Central memory CD8-positive, alpha-beta T cell (primary cell): ENCODE measurements at regions not wholly inside any gene's neighbourhood (a gene's known extent, or its start where the extent isn't known, plus 50 kb on each side); places are given as distances from the start of the nearest gene placed in this dataset.

Experiments
- ATAC-seq: fragments of 150-1000 bp; cut with Tn5 transposase; replicated peaks from 2 replicates; pipeline ENCODE4 v1.10.0; 2022; ENCODE audit warnings: mild to moderate bottlenecking, moderate FRiP score, moderate number of reproducible peaks; ENCODE audit not compliant: poor library complexity, severe bottlenecking; ENCODE audit errors: extremely low read depth
- DNase-seq, 2 donors: peaks; one replicate each; pipeline ENCODE4 v3.0.0; 2021; ENCODE audit warnings: low spot score in 2 of 2
- H3K27ac Mint-ChIP-seq: one replicate; pipeline ENCODE4 v1.8.0; 2022; ENCODE audit warnings: low read depth, mild to moderate bottlenecking, moderate library complexity, mixed read lengths
- H3K27me3 Mint-ChIP-seq: one replicate; pipeline ENCODE4 v1.8.0; 2022; ENCODE audit warnings: mixed read lengths
- H3K36me3 Mint-ChIP-seq: one replicate; pipeline ENCODE4 v1.8.0; 2022; ENCODE audit warnings: mild to moderate bottlenecking, moderate library complexity, mixed read lengths; ENCODE audit not compliant: insufficient read depth
- H3K4me1 Mint-ChIP-seq: one replicate; pipeline ENCODE4 v1.8.0; 2022; ENCODE audit warnings: mixed read lengths
- H3K4me3 Mint-ChIP-seq: one replicate; pipeline ENCODE4 v1.8.0; 2022; ENCODE audit warnings: mild to moderate bottlenecking, moderate library complexity, mixed read lengths
- H3K9me3 Mint-ChIP-seq: one replicate; pipeline ENCODE4 v1.8.0; 2022; ENCODE audit warnings: mixed read lengths

GRCh38 chr6:168369786-168370185 is 50.2 kb upstream of the DACT2 start:
- Mint-ChIP-seq H3K4me3 (no peak overlapping the region), H3K36me3 (peaks cover 3% of the 10 kb centered on the region), H3K9me3 (no peaks in the 10 kb centered on the region), H3K27me3 (no peaks in the 10 kb centered on the region), H3K27ac (no peak overlapping the region), H3K4me1 (no peaks in the 10 kb centered on the region)
- ATAC-seq: no peak
- DNase-seq: no peak

- Mint-ChIP-seq H3K4me3 (no peak overlapping the region), H3K27me3 (no peaks in the 10 kb centered on the region), H3K27ac (no peak overlapping the region), H3K36me3 (peaks cover 3% of the 10 kb centered on the region), H3K4me1 (no peaks in the 10 kb centered on the region), H3K9me3 (no peaks in the 10 kb centered on the region)
- ATAC-seq (peak; percentile 49), DNase-seq (peak in 1 of 2 donors; percentile 28)
Observed at GRCh38 chr6:168370310-168370991, 50.9 kb upstream of the DACT2 start.

GRCh38 chr6:168371185-168371584 is 51.6 kb upstream of the DACT2 start:
- DNase-seq (no peak), ATAC-seq (no peak)
- H3K27ac Mint-ChIP-seq: no peak overlapping the region
- no peaks in the 10 kb centered on the region for H3K9me3 Mint-ChIP-seq
- no peaks in the 10 kb centered on the region for H3K4me1 Mint-ChIP-seq
- H3K27me3 Mint-ChIP-seq: no peaks in the 10 kb centered on the region
- peaks cover 3% of the 10 kb centered on the region for H3K36me3 Mint-ChIP-seq
- H3K4me3 Mint-ChIP-seq: no peak overlapping the region

- no peak for DNase-seq
- no peak overlapping the region for H3K27ac Mint-ChIP-seq
- peaks cover 3% of the 10 kb centered on the region for H3K36me3 Mint-ChIP-seq
- no peaks in the 10 kb centered on the region for H3K4me1 Mint-ChIP-seq
- H3K27me3 Mint-ChIP-seq: no peaks in the 10 kb centered on the region
- no peak for ATAC-seq
- H3K4me3 Mint-ChIP-seq: no peak overlapping the region
- no peaks in the 10 kb centered on the region for H3K9me3 Mint-ChIP-seq
Observed at GRCh38 chr6:168371618-168371980, 52.0 kb upstream of the DACT2 start.

GRCh38 chr6:168371981-168372711 is 52.6 kb upstream of the DACT2 start:
- DNase-seq: no peak
- Mint-ChIP-seq H3K4me3 (no peak overlapping the region), H3K36me3 (peaks cover 3% of the 10 kb centered on the region), H3K27me3 (no peaks in the 10 kb centered on the region), H3K9me3 (no peaks in the 10 kb centered on the region), H3K4me1 (no peaks in the 10 kb centered on the region), H3K27ac (no peak overlapping the region)
- no peak for ATAC-seq

GRCh38 chr6:168372889-168373288 is 53.3 kb upstream of the DACT2 start:
- H3K4me1 Mint-ChIP-seq: no peaks in the 10 kb centered on the region
- no peak overlapping the region for H3K4me3 Mint-ChIP-seq
- ATAC-seq (no peak), DNase-seq (no peak)
- H3K27me3 Mint-ChIP-seq: no peaks in the 10 kb centered on the region
- no peaks in the 10 kb centered on the region for H3K9me3 Mint-ChIP-seq
- H3K27ac Mint-ChIP-seq: no peak overlapping the region
- peaks cover 3% of the 10 kb centered on the region for H3K36me3 Mint-ChIP-seq

GRCh38 chr6:168373389-168373788 is 53.8 kb upstream of the DACT2 start:
- H3K4me3 Mint-ChIP-seq: no peak overlapping the region
- DNase-seq (no peak), ATAC-seq (no peak)
- H3K36me3 Mint-ChIP-seq: peaks cover 3% of the 10 kb centered on the region
- H3K27ac Mint-ChIP-seq: no peak overlapping the region
- no peaks in the 10 kb centered on the region for H3K4me1 Mint-ChIP-seq
- H3K9me3 Mint-ChIP-seq: no peaks in the 10 kb centered on the region
- no peaks in the 10 kb centered on the region for H3K27me3 Mint-ChIP-seq

- peaks cover 4% of the 10 kb centered on the region for H3K36me3 Mint-ChIP-seq
- H3K27ac Mint-ChIP-seq: no peak overlapping the region
- H3K4me1 Mint-ChIP-seq: no peaks in the 10 kb centered on the region
- no peak overlapping the region for H3K4me3 Mint-ChIP-seq
- no peaks in the 10 kb centered on the region for H3K27me3 Mint-ChIP-seq
- H3K9me3 Mint-ChIP-seq: no peaks in the 10 kb centered on the region
- DNase-seq (no peak), ATAC-seq (no peak)
Observed at GRCh38 chr6:168374051-168374502, 54.5 kb upstream of the DACT2 start.

GRCh38 chr6:168374541-168375071 is 55.0 kb upstream of the DACT2 start:
- Mint-ChIP-seq H3K27ac (no peak overlapping the region), H3K9me3 (no peaks in the 10 kb centered on the region), H3K4me3 (no peak overlapping the region), H3K4me1 (no peaks in the 10 kb centered on the region), H3K27me3 (no peaks in the 10 kb centered on the region), H3K36me3 (peaks cover 3% of the 10 kb centered on the region)
- DNase-seq (no peak), ATAC-seq (no peak)

- H3K4me1 Mint-ChIP-seq: no peaks in the 10 kb centered on the region
- H3K4me3 Mint-ChIP-seq: no peak overlapping the region
- H3K36me3 Mint-ChIP-seq: peaks cover 4% of the 10 kb centered on the region
- H3K27me3 Mint-ChIP-seq: no peaks in the 10 kb centered on the region
- DNase-seq: no peak
- H3K9me3 Mint-ChIP-seq: no peaks in the 10 kb centered on the region
- no peak overlapping the region for H3K27ac Mint-ChIP-seq
- ATAC-seq: no peak
Observed at GRCh38 chr6:168376120-168376519, 56.5 kb upstream of the DACT2 start.

GRCh38 chr6:168376811-168377483 is 57.4 kb upstream of the DACT2 start:
- Mint-ChIP-seq H3K36me3 (peaks cover 4% of the 10 kb centered on the region), H3K9me3 (no peaks in the 10 kb centered on the region), H3K27ac (no peak overlapping the region), H3K4me1 (no peaks in the 10 kb centered on the region), H3K4me3 (no peak overlapping the region), H3K27me3 (no peaks in the 10 kb centered on the region)
- ATAC-seq (no peak), DNase-seq (no peak)

GRCh38 chr6:168377484-168377855 is 57.9 kb upstream of the DACT2 start:
- DNase-seq: no peak
- H3K4me1 Mint-ChIP-seq: no peaks in the 10 kb centered on the region
- no peak overlapping the region for H3K4me3 Mint-ChIP-seq
- peaks cover 4% of the 10 kb centered on the region for H3K36me3 Mint-ChIP-seq
- no peak for ATAC-seq
- no peaks in the 10 kb centered on the region for H3K27me3 Mint-ChIP-seq
- no peaks in the 10 kb centered on the region for H3K9me3 Mint-ChIP-seq
- no peak overlapping the region for H3K27ac Mint-ChIP-seq
